Cardiac muscle cell (in vitro differentiated cells and primary cell): ENCODE measurements at regions not wholly inside any gene's neighbourhood (a gene's known extent, or its start where the extent isn't known, plus 50 kb on each side); places are given as distances from the start of the nearest gene placed in this dataset.
A peak's percentile ranks its signal among the peaks of the same experiment; 100 is the strongest.
"Not testable (repeated sequence)": the region's sequence is repeated elsewhere in the genome, so short reads cannot be mapped to it uniquely, and the experiment has no call there.

Experiments used
- DNase-seq, 2 donors: peaks; one replicate each; pipeline versions ENCODE4 v3.0.0 to v3.0.0-alpha.2; 2010 to 2017; ENCODE audit warnings: low read depth in 1 of 2, low spot score in 1 of 2
- H3K27ac ChIP-seq: fragments of 200-600 bp; sonication (generic); 2 replicates; pipeline ENCODE4 v1.5.1; 2016
- H3K27me3 ChIP-seq: fragments of 200-600 bp; sonication (generic); 2 replicates; pipeline ENCODE4 v1.6.0; 2016; ENCODE audit warnings: control low read depth
- H3K36me3 ChIP-seq: fragments of 200-600 bp; sonication (generic); 2 replicates; pipeline ENCODE4 v1.5.1; 2016; ENCODE audit warnings: control low read depth
- H3K4me1 ChIP-seq: fragments of 200-600 bp; sonication (generic); 2 replicates; pipeline ENCODE4 v1.8.1; 2017; ENCODE audit warnings: low read depth, mild to moderate bottlenecking, mixed run types
- H3K4me3 ChIP-seq: fragments of 200-600 bp; sonication (generic); 2 replicates; pipeline ENCODE4 v1.5.1; 2016; ENCODE audit warnings: mild to moderate bottlenecking
- H3K9me3 ChIP-seq: fragments of 200-600 bp; sonication (generic); 2 replicates; pipeline ENCODE4 v1.5.1; 2017; ENCODE audit warnings: low read depth, mild to moderate bottlenecking, control low read depth

GRCh38 chr2:90291168-90291883 lies 1599.9 kb downstream of the RPIA start:
- H3K27ac ChIP-seq, H3K27me3 ChIP-seq, H3K4me3 ChIP-seq, H3K9me3 ChIP-seq, H3K36me3 ChIP-seq, DNase-seq, H3K4me1 ChIP-seq: not testable (repeated sequence)

GRCh38 chr2:90291934-90292333 lies 1600.5 kb downstream of the RPIA start:
- not testable (repeated sequence) for H3K36me3 ChIP-seq, H3K27ac ChIP-seq, H3K9me3 ChIP-seq, H3K27me3 ChIP-seq, H3K4me3 ChIP-seq, H3K4me1 ChIP-seq, DNase-seq

- not testable (repeated sequence) for H3K27me3 ChIP-seq, DNase-seq, H3K36me3 ChIP-seq, H3K27ac ChIP-seq, H3K9me3 ChIP-seq, H3K4me3 ChIP-seq, H3K4me1 ChIP-seq
These were observed 1601.0 kb downstream of the RPIA start for GRCh38 chr2:90292451-90292850.

- H3K36me3 ChIP-seq, DNase-seq: not testable (repeated sequence)
These were observed 1601.8 kb downstream of the RPIA start for GRCh38 chr2:90293224-90293623.

GRCh38 chr2:90293806-90294205 lies 1602.3 kb downstream of the RPIA start:
- H3K36me3 ChIP-seq, H3K4me3 ChIP-seq, H3K9me3 ChIP-seq, H3K4me1 ChIP-seq, DNase-seq, H3K27ac ChIP-seq, H3K27me3 ChIP-seq: not testable (repeated sequence)

More at GRCh38 chr2:90293224-90293623, 1601.8 kb downstream of the RPIA start:
- not testable (repeated sequence) for H3K4me3 ChIP-seq, H3K27ac ChIP-seq, H3K4me1 ChIP-seq, H3K9me3 ChIP-seq, H3K27me3 ChIP-seq

GRCh38 chr2:90295036-90295750 lies 1603.7 kb downstream of the RPIA start:
- not testable (repeated sequence) for DNase-seq, H3K27me3 ChIP-seq, H3K27ac ChIP-seq, H3K9me3 ChIP-seq, H3K4me3 ChIP-seq, H3K36me3 ChIP-seq, H3K4me1 ChIP-seq

- not testable (repeated sequence) for H3K4me1 ChIP-seq, H3K27me3 ChIP-seq, H3K27ac ChIP-seq, H3K36me3 ChIP-seq, H3K9me3 ChIP-seq, DNase-seq, H3K4me3 ChIP-seq
These were observed 1605.0 kb downstream of the RPIA start for GRCh38 chr2:90296484-90296777.

- not testable (repeated sequence) for H3K9me3 ChIP-seq, DNase-seq, H3K27ac ChIP-seq, H3K4me3 ChIP-seq, H3K27me3 ChIP-seq, H3K4me1 ChIP-seq, H3K36me3 ChIP-seq
These were observed 1606.2 kb downstream of the RPIA start for GRCh38 chr2:90297701-90298100.

- H3K9me3 ChIP-seq, H3K4me3 ChIP-seq, H3K27me3 ChIP-seq, H3K4me1 ChIP-seq, DNase-seq, H3K36me3 ChIP-seq, H3K27ac ChIP-seq: not testable (repeated sequence)
These were observed 1606.8 kb downstream of the RPIA start for GRCh38 chr2:90298126-90298755.

- not testable (repeated sequence) for H3K36me3 ChIP-seq, H3K4me3 ChIP-seq, H3K4me1 ChIP-seq, DNase-seq, H3K27me3 ChIP-seq, H3K9me3 ChIP-seq, H3K27ac ChIP-seq
These were observed 1607.5 kb downstream of the RPIA start for GRCh38 chr2:90298983-90299382.

GRCh38 chr2:90322982-90323381 lies 1631.5 kb downstream of the RPIA start:
- not testable (repeated sequence) for H3K4me3 ChIP-seq, DNase-seq, H3K36me3 ChIP-seq, H3K4me1 ChIP-seq, H3K27me3 ChIP-seq, H3K9me3 ChIP-seq, H3K27ac ChIP-seq

GRCh38 chr2:90323612-90324558 lies 1632.4 kb downstream of the RPIA start:
- not testable (repeated sequence) for H3K4me1 ChIP-seq, H3K27ac ChIP-seq, H3K9me3 ChIP-seq, H3K27me3 ChIP-seq, H3K36me3 ChIP-seq
- peak in 1 of 2 donors; percentile 9 for DNase-seq
- peak overlapping the region; percentile 22 for H3K4me3 ChIP-seq

GRCh38 chr2:90324672-90325071 lies 1633.2 kb downstream of the RPIA start:
- not testable (repeated sequence) for DNase-seq, H3K4me1 ChIP-seq, H3K9me3 ChIP-seq, H3K36me3 ChIP-seq, H3K27ac ChIP-seq, H3K27me3 ChIP-seq
- peak overlapping the region; percentile 10 for H3K4me3 ChIP-seq
